HUES48 (cell line): ENCODE measurements at regions not wholly inside any gene's neighbourhood (a gene's known extent, or its start where the extent isn't known, plus 50 kb on each side); places are given as distances from the start of the nearest gene placed in this dataset.
"Not testable (repeated sequence)": the region's sequence is repeated elsewhere in the genome, so short reads cannot be mapped to it uniquely, and the experiment has no call there.

Source experiments
- H3K27ac ChIP-seq: one replicate; pipeline ENCODE4 v1.7.0; 2013; ENCODE audit warnings: low read depth, low read length, inconsistent platforms
- H3K27me3 ChIP-seq: 2 replicates; pipeline ENCODE4 v1.6.1; 2013; ENCODE audit warnings: mild to moderate bottlenecking, low read length; ENCODE audit not compliant: control insufficient read depth, insufficient read depth
- H3K36me3 ChIP-seq: 2 replicates; pipeline ENCODE4 v1.6.1; 2013; ENCODE audit warnings: low read length; ENCODE audit not compliant: control insufficient read depth, insufficient read depth
- H3K4me1 ChIP-seq: 2 replicates; pipeline ENCODE4 v1.6.1; 2013; ENCODE audit warnings: mild to moderate bottlenecking, low read length; ENCODE audit not compliant: control insufficient read depth, insufficient read depth
- H3K4me3 ChIP-seq: 2 replicates; pipeline ENCODE4 v1.5.1; 2013; ENCODE audit warnings: mild to moderate bottlenecking, low read depth, low read length
- H3K9ac ChIP-seq: 2 replicates; pipeline ENCODE4 v1.6.1; 2013; ENCODE audit warnings: mild to moderate bottlenecking, low read depth, low read length, moderate library complexity
- H3K9me3 ChIP-seq: 2 replicates; pipeline ENCODE4 v1.6.1; 2013; ENCODE audit warnings: low read length; ENCODE audit not compliant: control insufficient read depth, insufficient read depth

- Histone ChIP-seq H3K9ac (no peak overlapping the region), H3K4me1 (peaks cover 34% of the 10 kb centered on the region), H3K36me3 (no peaks in the 10 kb centered on the region)
These were observed 109.3 kb upstream of the IFNG-AS1 start for GRCh38 chr12:67879937-67880336.

GRCh38 chr12:67881565-67881964, 107.7 kb upstream of the IFNG-AS1 start:
- Histone ChIP-seq H3K36me3 (no peaks in the 10 kb centered on the region), H3K27ac (no peak overlapping the region), H3K27me3 (no peaks in the 10 kb centered on the region), H3K9me3 (no peaks in the 10 kb centered on the region), H3K9ac (no peak overlapping the region), H3K4me1 (peaks cover 28% of the 10 kb centered on the region), H3K4me3 (no peak overlapping the region)

More at GRCh38 chr12:67879937-67880336, 109.3 kb upstream of the IFNG-AS1 start:
- no peak overlapping the region for H3K4me3 ChIP-seq
- no peaks in the 10 kb centered on the region for H3K27me3 ChIP-seq
- H3K9me3 ChIP-seq = no peaks in the 10 kb centered on the region
- no peak overlapping the region for H3K27ac ChIP-seq

- Histone ChIP-seq H3K9ac (no peak overlapping the region), H3K4me3 (no peak overlapping the region), H3K4me1 (peaks cover 24% of the 10 kb centered on the region; the same call in 1 of the 2 replicates)
These were observed 104.7 kb upstream of the IFNG-AS1 start for GRCh38 chr12:67884596-67884995.

DNA sequence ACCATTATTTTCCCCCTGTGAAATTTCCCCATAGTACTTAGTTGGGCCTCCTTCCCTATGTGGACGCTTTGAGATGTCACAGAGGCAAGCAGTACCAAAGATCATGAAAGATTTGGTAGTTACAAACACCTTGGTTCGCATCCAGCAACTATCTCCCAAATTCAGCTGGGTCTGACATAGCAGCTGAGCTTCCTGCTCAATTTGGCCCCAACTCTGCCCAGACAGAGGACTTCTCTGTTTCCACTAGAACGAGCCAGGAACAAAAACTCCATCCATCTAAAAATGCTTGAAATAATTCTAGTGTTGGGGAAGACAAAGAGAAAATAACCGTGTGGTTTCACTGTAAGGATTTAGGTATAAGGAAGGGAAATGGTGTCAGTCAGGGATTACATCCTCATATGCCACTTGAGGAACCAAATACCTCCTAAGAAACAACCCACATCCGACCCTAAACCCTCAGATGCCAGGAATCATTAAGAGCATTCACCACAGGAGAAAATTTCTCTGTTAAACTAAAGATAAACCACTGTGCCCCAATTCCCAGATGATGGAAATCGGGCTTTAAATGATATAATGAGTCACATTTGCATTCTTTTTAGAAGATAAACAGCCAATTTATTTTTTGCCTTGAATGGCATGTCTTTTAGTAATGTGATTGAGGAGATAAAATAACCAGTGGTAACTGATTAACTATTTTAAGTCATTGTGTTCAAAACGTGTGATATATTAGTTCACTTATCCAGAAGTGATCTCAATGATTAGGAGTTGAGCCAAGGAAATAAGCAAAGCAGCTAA, 103.7 kb upstream of the IFNG-AS1 start:
- Histone ChIP-seq H3K36me3 (no peaks in the 10 kb centered on the region), H3K9me3 (no peaks in the 10 kb centered on the region), H3K27me3 (no peaks in the 10 kb centered on the region), H3K9ac (no peak overlapping the region), H3K27ac (no peak overlapping the region), H3K4me3 (no peak overlapping the region), H3K4me1 (peaks cover 24% of the 10 kb centered on the region; the same call in 1 of the 2 replicates)

More at GRCh38 chr12:67884596-67884995, 104.7 kb upstream of the IFNG-AS1 start:
- no peaks in the 10 kb centered on the region for H3K9me3 ChIP-seq
- H3K27ac ChIP-seq = no peak overlapping the region
- H3K36me3 ChIP-seq = no peaks in the 10 kb centered on the region
- H3K27me3 ChIP-seq = no peaks in the 10 kb centered on the region

DNA sequence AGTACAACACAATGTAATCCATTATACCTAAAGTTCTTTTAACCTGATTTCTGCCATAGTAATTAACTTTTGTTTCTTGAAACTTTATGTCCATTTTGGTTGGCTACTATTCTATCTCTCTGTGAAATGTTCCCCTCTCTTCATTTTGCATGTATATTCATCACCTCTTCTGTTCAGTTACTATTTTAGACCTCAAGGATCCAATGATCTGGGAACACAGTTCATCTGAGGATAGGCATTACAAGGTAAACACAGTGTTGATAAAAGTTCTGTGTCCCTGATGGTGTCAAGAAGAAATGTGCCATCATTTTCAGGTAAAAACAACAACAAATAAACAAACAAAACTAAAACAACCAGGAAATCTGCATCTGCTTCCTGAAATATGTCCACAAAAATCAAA, 102.2 kb upstream of the IFNG-AS1 start:
- peaks cover 16% of the 10 kb centered on the region; the same call in 1 of the 2 replicates for H3K4me1 ChIP-seq
- H3K27me3 ChIP-seq = no peaks in the 10 kb centered on the region
- H3K9ac ChIP-seq = no peak overlapping the region
- no peak overlapping the region for H3K4me3 ChIP-seq
- no peak overlapping the region for H3K27ac ChIP-seq
- no peaks in the 10 kb centered on the region for H3K9me3 ChIP-seq
- H3K36me3 ChIP-seq = no peaks in the 10 kb centered on the region

DNA sequence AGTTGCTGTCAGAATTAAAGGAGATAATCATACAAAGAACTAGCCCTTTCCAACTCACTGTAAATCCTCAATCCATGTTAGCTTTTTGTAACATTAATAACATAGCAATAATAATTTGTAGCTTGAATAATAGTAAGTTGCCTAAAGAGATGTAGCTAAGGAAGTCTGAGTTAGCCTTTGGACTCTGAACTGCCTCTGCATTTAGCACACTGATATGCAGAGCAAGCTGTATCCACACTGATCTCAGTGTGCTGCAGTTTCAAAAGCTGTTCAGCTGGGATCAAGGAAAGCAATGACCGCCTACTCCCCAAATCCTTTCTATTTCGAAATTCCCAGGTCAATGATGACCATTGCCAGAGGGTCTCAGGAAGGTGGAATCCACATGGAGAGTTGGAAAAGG, 99.3 kb upstream of the IFNG-AS1 start:
- Histone ChIP-seq H3K27me3 (no peaks in the 10 kb centered on the region), H3K27ac (no peak overlapping the region), H3K4me1 (no peaks in the 10 kb centered on the region), H3K9ac (no peak overlapping the region), H3K9me3 (no peaks in the 10 kb centered on the region), H3K36me3 (no peaks in the 10 kb centered on the region), H3K4me3 (no peak overlapping the region)

DNA sequence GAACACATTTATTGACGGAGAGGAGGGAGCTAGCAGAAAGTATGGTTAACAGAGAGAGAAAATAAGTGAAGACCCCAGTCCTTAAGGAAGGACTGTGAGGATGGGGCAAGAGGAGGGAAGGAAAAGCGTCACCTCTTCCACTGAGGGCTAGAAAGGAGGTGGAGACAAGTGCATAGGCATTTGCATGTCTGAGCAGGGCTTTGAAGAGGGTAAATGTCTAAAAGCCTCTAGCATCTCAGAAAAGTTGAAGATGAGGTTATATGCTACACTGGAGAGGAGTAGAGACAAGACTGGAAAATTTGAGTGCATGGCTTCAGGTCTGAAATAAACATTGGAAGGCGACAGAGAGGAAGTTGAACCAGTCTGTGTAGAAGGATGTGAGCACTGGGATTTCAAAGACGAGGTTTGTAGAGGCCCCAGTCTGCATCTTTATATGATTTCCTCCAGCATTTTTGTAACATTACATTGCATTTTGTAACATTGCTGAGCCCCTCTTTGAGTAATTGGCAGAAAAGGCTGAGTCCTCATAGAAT, 98.5 kb upstream of the IFNG-AS1 start:
- Histone ChIP-seq H3K9ac (no peak overlapping the region), H3K27me3 (no peaks in the 10 kb centered on the region), H3K9me3 (no peaks in the 10 kb centered on the region), H3K27ac (no peak overlapping the region), H3K4me3 (no peak overlapping the region), H3K36me3 (no peaks in the 10 kb centered on the region), H3K4me1 (no peaks in the 10 kb centered on the region)

GRCh38 chr12:67891596-67891995, 97.7 kb upstream of the IFNG-AS1 start:
- Histone ChIP-seq H3K4me1 (no peaks in the 10 kb centered on the region), H3K4me3 (no peak overlapping the region), H3K9ac (no peak overlapping the region), H3K36me3 (no peaks in the 10 kb centered on the region), H3K9me3 (no peaks in the 10 kb centered on the region), H3K27ac (no peak overlapping the region), H3K27me3 (no peaks in the 10 kb centered on the region)

DNA sequence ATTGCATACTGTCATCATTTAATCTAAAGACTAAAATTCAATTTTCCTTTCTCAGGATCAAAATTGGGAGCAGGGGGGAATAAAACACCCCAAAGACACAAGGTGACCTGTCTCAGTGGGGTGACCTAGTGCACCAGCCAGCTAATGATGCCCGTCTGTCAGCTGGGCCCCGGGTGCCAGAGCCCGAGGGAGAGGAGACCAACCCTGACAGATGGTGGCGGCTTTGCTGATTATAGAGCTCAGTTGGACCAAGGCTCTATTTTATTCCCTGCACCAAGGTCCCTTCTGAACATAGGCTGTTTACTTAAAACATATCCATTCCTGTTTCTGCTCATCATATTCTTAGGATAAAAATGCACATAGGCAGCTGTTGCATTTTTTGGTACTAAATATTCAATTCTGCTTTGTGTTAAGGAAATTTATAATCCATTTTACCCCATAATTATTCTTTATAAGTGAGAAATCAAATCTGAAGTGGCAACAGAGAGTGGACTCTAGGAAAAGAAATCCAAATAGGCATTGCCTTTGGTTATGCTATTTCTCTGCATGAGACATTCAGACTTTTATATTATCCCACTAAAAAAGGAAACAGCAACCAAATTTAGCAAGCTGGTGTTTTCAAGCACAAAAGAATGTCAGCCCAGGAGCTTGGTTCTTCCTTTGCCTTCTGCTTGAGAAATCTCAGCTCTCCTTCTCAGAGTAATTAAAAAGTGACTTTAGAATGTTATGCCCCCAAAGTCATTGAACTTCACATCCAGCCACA, 96.8 kb upstream of the IFNG-AS1 start:
- Histone ChIP-seq H3K36me3 (no peaks in the 10 kb centered on the region), H3K4me1 (no peaks in the 10 kb centered on the region), H3K9ac (no peak overlapping the region)

DNA sequence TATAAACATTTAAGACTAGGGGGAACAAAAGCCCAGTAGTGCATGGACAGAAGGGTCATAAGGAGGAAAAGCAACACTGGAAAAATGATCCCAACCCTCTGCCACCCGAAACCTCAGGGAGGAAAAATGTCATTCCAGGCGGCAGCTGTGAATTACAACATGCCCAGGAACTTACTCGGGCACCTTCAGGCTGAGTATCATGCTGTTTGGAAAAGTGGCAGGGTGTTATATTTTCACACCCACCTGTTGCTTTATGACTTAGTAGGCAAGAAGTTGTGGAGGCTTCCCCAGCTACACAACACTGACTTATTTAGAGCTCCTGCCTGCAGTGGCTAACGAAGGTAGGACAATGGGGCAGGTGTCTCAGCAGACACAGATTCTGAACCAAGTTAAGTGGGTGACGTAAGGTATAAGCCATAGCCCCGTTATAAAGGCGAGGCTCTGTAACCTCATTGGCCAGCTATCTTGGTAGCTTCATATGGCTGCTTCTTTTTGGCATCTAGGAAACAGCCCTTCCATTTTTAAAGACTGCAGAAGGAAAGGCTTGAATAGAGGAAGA, 96.1 kb upstream of the IFNG-AS1 start:
- H3K27me3 ChIP-seq = no peaks in the 10 kb centered on the region
- H3K36me3 ChIP-seq = no peaks in the 10 kb centered on the region
- no peak overlapping the region for H3K4me3 ChIP-seq
- H3K4me1 ChIP-seq = no peaks in the 10 kb centered on the region
- H3K9me3 ChIP-seq = no peaks in the 10 kb centered on the region
- no peak overlapping the region for H3K27ac ChIP-seq
- H3K9ac ChIP-seq = no peak overlapping the region

More for the DNA sequence above, 96.8 kb upstream of the IFNG-AS1 start:
- Histone ChIP-seq H3K27ac (no peak overlapping the region), H3K4me3 (no peak overlapping the region), H3K9me3 (no peaks in the 10 kb centered on the region), H3K27me3 (no peaks in the 10 kb centered on the region)

DNA sequence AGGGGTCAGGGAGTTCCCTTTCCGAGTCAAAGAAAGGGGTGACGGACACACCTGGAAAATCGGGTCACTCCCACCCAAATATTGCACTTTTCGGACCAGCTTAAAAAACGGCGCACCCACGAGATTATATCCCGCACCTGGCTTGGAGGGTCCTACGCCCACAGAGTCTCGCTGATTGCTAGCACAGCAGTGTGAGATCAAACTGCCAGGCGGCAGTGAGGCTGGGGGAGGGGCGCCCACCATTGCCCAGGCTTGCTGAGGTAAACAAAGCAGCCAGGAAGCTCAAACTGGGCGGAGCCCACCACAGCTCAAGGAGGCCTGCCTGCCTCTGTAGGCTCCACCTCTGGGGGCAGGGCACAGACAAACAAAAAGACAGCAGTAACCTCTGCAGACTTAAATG, 88.8 kb upstream of the IFNG-AS1 start:
- H3K4me1 ChIP-seq, H3K36me3 ChIP-seq, H3K27me3 ChIP-seq, H3K9ac ChIP-seq, H3K4me3 ChIP-seq, H3K9me3 ChIP-seq, H3K27ac ChIP-seq: not testable (repeated sequence)
